Fibroblast of lung (primary cell): ENCODE measurements at regions not wholly inside any gene's neighbourhood (a gene's known extent, or its start where the extent isn't known, plus 50 kb on each side); places are given as distances from the start of the nearest gene placed in this dataset.

Experiments used
- EZH2 ChIP-seq: IDR thresholded peaks from 2 replicates; pipeline ENCODE4 v1.5.1; 2012; ENCODE audit warnings: low read length, control low read depth, mild to moderate bottlenecking; ENCODE audit errors: missing control alignments
- TF ChIP-seq, protein P1 (sequence below), 2 donors: IDR thresholded peaks in 1 of 2; conservative IDR thresholded peaks in 1 of 2; 1 replicate in 1 of 2; 2 replicates in 1 of 2; pipeline ENCODE4 v1.5.1; 2011 to 2012; ENCODE audit warnings: low read length in 2 of 2, control low read depth in 1 of 2, inconsistent platforms in 1 of 2, low read depth in 1 of 2, mild to moderate bottlenecking in 1 of 2

- TF ChIP-seq, protein P1, sequence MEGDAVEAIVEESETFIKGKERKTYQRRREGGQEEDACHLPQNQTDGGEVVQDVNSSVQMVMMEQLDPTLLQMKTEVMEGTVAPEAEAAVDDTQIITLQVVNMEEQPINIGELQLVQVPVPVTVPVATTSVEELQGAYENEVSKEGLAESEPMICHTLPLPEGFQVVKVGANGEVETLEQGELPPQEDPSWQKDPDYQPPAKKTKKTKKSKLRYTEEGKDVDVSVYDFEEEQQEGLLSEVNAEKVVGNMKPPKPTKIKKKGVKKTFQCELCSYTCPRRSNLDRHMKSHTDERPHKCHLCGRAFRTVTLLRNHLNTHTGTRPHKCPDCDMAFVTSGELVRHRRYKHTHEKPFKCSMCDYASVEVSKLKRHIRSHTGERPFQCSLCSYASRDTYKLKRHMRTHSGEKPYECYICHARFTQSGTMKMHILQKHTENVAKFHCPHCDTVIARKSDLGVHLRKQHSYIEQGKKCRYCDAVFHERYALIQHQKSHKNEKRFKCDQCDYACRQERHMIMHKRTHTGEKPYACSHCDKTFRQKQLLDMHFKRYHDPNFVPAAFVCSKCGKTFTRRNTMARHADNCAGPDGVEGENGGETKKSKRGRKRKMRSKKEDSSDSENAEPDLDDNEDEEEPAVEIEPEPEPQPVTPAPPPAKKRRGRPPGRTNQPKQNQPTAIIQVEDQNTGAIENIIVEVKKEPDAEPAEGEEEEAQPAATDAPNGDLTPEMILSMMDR (conservative IDR thresholded peaks at IDR 0.05 in 1 of 2, IDR thresholded peaks at IDR 0.05 in 1 of 2; ENCODE audit: low read depth in 1 of 2, low read length in 2 of 2), result no peak
- no peak for TF ChIP-seq EZH2
Observed at GRCh38 chr10:64586934-64587503, 1065.8 kb downstream of the REEP3 start.
